HEK293T (cell line): ENCODE measurements at regions not wholly inside any gene's neighbourhood (a gene's known extent, or its start where the extent isn't known, plus 50 kb on each side); places are given as distances from the start of the nearest gene placed in this dataset.

ENCODE experiments used
- ARNT ChIP-seq: fragments of 450-650 bp; IDR thresholded peaks from 2 replicates; pipeline ENCODE4 v1.6.1; 2017; ENCODE audit warnings: mild to moderate bottlenecking
- BHLHE40 ChIP-seq: fragments of 450-650 bp; IDR thresholded peaks from 2 replicates; pipeline ENCODE4 v1.6.1; 2016; ENCODE audit warnings: mild to moderate bottlenecking, moderate library complexity, borderline replicate concordance
- ELF4 ChIP-seq: fragments of 450-650 bp; IDR thresholded peaks from 2 replicates; pipeline ENCODE4 v1.6.1; 2017; ENCODE audit warnings: antibody characterized with exemption
- FOXA1 ChIP-seq: fragments of 450-650 bp; IDR thresholded peaks from 2 replicates; pipeline ENCODE4 v1.6.1; 2016; ENCODE audit warnings: mild to moderate bottlenecking
- FOXK2 ChIP-seq: fragments of 450-650 bp; IDR thresholded peaks from 2 replicates; pipeline ENCODE4 v1.6.1; 2016; ENCODE audit warnings: mild to moderate bottlenecking
- FOXM1 ChIP-seq: fragments of 450-650 bp; IDR thresholded peaks from 2 replicates; pipeline ENCODE4 v1.6.1; 2017; ENCODE audit warnings: mild to moderate bottlenecking, borderline replicate concordance
- L3MBTL2 ChIP-seq: fragments of 450-650 bp; conservative IDR thresholded peaks from 2 replicates; pipeline ENCODE4 v1.6.1; 2016; ENCODE audit warnings: mild to moderate bottlenecking
- LEF1 ChIP-seq: fragments of 450-650 bp; IDR thresholded peaks from 2 replicates; pipeline ENCODE4 v1.6.1; 2017; ENCODE audit warnings: mild to moderate bottlenecking, borderline replicate concordance
- NFRKB ChIP-seq: fragments of 450-650 bp; IDR thresholded peaks from 2 replicates; pipeline ENCODE4 v1.6.1; 2016; ENCODE audit warnings: mild to moderate bottlenecking, moderate library complexity
- SP1 ChIP-seq: fragments of 450-650 bp; IDR thresholded peaks from 2 replicates; pipeline ENCODE4 v1.6.1; 2017
- SUZ12 ChIP-seq: fragments of 450-650 bp; IDR thresholded peaks from 2 replicates; pipeline ENCODE4 v1.6.1; 2016; ENCODE audit warnings: mild to moderate bottlenecking
- TARDBP ChIP-seq: fragments of 450-650 bp; IDR thresholded peaks from 2 replicates; pipeline ENCODE4 v1.6.1; 2016
- TF ChIP-seq, protein P1 (sequence below): fragments of 450-650 bp; IDR thresholded peaks from 2 replicates; pipeline ENCODE4 v1.6.1; 2016

DNA sequence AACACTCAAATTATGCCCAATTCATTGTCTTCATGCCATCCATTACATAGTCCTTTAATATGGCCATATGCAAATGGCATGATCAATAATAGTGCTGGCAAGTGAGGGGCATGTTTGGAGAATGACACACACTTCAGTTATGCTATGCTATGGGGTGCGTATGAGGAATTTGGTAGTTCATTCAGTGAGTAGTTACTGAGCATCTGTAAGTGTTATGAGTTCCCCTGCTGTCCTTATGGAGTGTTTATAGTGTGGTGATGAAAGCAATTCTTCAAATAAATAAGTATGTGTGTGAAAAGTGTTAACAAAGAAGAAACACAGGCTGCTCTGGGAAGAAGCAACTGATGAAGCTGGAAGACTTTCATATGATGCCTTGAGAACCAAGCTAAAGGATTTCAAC is 383.7 kb upstream of the SLC14A2 start:
- TF ChIP-seq ELF4, result no peak
- TF ChIP-seq FOXK2, result no peak
- no peak for TF ChIP-seq BHLHE40
- no peak for TF ChIP-seq TARDBP
- no peak for TF ChIP-seq LEF1
- TF ChIP-seq SP1, result no peak
- TF ChIP-seq FOXM1, result no peak
- no peak for TF ChIP-seq SUZ12
- no peak for TF ChIP-seq L3MBTL2
- no peak for TF ChIP-seq NFRKB
- no peak for TF ChIP-seq FOXA1
- TF ChIP-seq, protein P1, sequence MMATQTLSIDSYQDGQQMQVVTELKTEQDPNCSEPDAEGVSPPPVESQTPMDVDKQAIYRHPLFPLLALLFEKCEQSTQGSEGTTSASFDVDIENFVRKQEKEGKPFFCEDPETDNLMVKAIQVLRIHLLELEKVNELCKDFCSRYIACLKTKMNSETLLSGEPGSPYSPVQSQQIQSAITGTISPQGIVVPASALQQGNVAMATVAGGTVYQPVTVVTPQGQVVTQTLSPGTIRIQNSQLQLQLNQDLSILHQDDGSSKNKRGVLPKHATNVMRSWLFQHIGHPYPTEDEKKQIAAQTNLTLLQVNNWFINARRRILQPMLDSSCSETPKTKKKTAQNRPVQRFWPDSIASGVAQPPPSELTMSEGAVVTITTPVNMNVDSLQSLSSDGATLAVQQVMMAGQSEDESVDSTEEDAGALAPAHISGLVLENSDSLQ, result no peak
- no peak for TF ChIP-seq ARNT
